SK-N-MC (cell line): ENCODE measurements at regions not wholly inside any gene's neighbourhood (a gene's known extent, or its start where the extent isn't known, plus 50 kb on each side); places are given as distances from the start of the nearest gene placed in this dataset.

ENCODE experiments used
- EZH2 ChIP-seq: fragments of 200-600 bp; sonication (generic); IDR thresholded peaks from one replicate; pipeline ENCODE4 v1.6.1; 2017; ENCODE audit warnings: antibody characterized with exemption
- FOXP2 ChIP-seq: optimal IDR thresholded peaks from 2 replicates; pipeline ENCODE3; 2011; ENCODE audit warnings: mild to moderate bottlenecking, moderate library complexity; ENCODE audit not compliant: insufficient read depth; ENCODE audit errors: extremely low read length, control extremely low read depth
- POLR2AphosphoS5 ChIP-seq: IDR thresholded peaks from 2 replicates; pipeline ENCODE4 v1.6.1; 2012; ENCODE audit warnings: mild to moderate bottlenecking, low read depth, low read length, borderline replicate concordance

GRCh38 chr11:112628676-112629075 lies 332.5 kb upstream of the NCAM1 start:
- TF ChIP-seq EZH2 (no peak), POLR2AphosphoS5 (no peak), FOXP2 (no peak)
